ENCODE measurements at regions not wholly inside any gene's neighbourhood (a gene's known extent, or its start where the extent isn't known, plus 50 kb on each side); places are given as distances from the start of the nearest gene placed in this dataset.

DNA sequence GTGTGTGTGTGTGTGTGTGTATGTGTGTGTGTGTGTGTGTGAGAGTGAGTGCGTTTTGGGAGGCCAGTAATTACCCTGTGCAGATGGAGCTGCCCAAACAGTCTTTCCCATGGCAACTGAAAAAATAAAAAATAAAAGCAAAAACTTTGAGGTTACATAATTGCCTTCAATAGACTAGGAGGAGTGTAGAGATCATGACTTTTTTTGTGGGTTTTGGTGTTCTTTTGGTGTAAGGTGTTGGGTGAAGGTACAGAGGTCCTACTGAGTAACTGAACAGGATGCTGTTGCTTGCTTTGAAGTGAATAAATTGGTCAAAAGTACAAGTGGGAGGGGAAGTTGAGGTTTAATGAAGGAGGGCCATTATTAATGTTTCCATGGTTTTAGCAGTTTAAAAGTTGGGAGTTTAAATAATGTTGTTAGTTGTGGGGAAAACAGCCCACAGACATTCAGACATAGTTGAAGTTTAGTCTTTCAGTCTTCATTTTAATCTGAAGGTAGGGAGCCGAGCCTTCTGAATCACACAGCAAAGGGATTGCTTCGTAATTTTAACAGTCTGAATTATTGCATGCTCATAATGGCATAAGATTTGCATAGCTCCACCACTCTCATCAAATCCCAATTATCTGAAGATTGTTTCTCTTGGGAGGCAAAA lies 251.4 kb downstream of the PRL start (continued):
- TF ChIP-seq, protein P1, sequence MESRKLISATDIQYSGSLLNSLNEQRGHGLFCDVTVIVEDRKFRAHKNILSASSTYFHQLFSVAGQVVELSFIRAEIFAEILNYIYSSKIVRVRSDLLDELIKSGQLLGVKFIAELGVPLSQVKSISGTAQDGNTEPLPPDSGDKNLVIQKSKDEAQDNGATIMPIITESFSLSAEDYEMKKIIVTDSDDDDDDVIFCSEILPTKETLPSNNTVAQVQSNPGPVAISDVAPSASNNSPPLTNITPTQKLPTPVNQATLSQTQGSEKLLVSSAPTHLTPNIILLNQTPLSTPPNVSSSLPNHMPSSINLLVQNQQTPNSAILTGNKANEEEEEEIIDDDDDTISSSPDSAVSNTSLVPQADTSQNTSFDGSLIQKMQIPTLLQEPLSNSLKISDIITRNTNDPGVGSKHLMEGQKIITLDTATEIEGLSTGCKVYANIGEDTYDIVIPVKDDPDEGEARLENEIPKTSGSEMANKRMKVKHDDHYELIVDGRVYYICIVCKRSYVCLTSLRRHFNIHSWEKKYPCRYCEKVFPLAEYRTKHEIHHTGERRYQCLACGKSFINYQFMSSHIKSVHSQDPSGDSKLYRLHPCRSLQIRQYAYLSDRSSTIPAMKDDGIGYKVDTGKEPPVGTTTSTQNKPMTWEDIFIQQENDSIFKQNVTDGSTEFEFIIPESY (IDR thresholded peaks at IDR 0.05): no peak
- no peak for TF ChIP-seq YY1 (IDR thresholded peaks at IDR 0.05)
- no peak for TF ChIP-seq FOXA1 (IDR thresholded peaks at IDR 0.05)

DNA sequence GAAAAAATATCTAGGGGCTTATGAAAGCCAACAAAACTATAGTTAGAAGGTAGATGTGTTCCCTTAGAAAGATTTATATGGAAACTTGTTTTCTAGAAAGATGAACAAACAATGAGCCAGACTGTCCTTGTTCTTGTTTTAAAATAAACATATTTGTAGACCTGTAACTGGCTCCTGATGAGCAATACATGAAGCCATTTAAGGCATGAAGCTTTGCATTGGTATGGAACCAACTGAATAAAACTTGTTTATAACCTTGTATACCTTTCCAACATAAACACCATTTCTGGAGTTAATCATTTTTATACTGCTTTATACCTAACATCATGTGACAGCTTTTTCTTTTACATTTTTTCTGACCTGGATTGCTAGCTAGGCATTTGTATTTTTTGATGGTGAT lies 247.8 kb downstream of the PRL start:
- DNase-seq (ENCODE audit: low spot score): no peak
- H3K27ac ChIP-seq (ENCODE audit: low read depth in 1 of 2, low read length in 2 of 2): no peak overlapping the region
- no peaks in the 10 kb centered on the region for H3K9me3 ChIP-seq (ENCODE audit: control insufficient read depth in 4 of 4, low read length in 3 of 4)
- no peaks in the 10 kb centered on the region for H3K4me1 ChIP-seq (ENCODE audit: control insufficient read depth in 4 of 4, insufficient read depth in 4 of 4, low read length in 3 of 4)
- no peak overlapping the region for H3K4me3 ChIP-seq (ENCODE audit: low read depth in 1 of 3, low read length in 3 of 3)
- H3K9ac ChIP-seq (ENCODE audit: low read depth in 1 of 2, low read length in 2 of 2): no peak overlapping the region
- H3K27me3 ChIP-seq (ENCODE audit: control insufficient read depth in 4 of 4, insufficient read depth in 4 of 4, low read length in 3 of 4): no peaks in the 10 kb centered on the region
- TF ChIP-seq RAD21 (IDR thresholded peaks at IDR 0.05): no peak
- no peak for TF ChIP-seq SP1 (IDR thresholded peaks at IDR 0.05)
- TF ChIP-seq, protein P2, sequence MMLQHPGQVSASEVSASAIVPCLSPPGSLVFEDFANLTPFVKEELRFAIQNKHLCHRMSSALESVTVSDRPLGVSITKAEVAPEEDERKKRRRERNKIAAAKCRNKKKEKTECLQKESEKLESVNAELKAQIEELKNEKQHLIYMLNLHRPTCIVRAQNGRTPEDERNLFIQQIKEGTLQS (IDR thresholded peaks at IDR 0.05): no peak
- TF ChIP-seq NR2F2 (IDR thresholded peaks at IDR 0.05): no peak
- TF ChIP-seq HNF4G (IDR thresholded peaks at IDR 0.05): no peak
- TF ChIP-seq HNF4A (conservative IDR thresholded peaks at IDR 0.05): no peak
- TF ChIP-seq TAF1 (conservative IDR thresholded peaks at IDR 0.05): no peak
- no peak for TF ChIP-seq EGR1 (IDR thresholded peaks at IDR 0.05; ENCODE audit: low read depth in 2 of 2)
- TF ChIP-seq YY1 (IDR thresholded peaks at IDR 0.05): no peak
- TF ChIP-seq FOXA2 (IDR thresholded peaks at IDR 0.05): no peak
- TF ChIP-seq, protein P1 (IDR thresholded peaks at IDR 0.05): no peak
- TF ChIP-seq FOXA1 (IDR thresholded peaks at IDR 0.05): no peak
- no peak for TF ChIP-seq JUND (IDR thresholded peaks at IDR 0.05)
- TF ChIP-seq, protein P3, sequence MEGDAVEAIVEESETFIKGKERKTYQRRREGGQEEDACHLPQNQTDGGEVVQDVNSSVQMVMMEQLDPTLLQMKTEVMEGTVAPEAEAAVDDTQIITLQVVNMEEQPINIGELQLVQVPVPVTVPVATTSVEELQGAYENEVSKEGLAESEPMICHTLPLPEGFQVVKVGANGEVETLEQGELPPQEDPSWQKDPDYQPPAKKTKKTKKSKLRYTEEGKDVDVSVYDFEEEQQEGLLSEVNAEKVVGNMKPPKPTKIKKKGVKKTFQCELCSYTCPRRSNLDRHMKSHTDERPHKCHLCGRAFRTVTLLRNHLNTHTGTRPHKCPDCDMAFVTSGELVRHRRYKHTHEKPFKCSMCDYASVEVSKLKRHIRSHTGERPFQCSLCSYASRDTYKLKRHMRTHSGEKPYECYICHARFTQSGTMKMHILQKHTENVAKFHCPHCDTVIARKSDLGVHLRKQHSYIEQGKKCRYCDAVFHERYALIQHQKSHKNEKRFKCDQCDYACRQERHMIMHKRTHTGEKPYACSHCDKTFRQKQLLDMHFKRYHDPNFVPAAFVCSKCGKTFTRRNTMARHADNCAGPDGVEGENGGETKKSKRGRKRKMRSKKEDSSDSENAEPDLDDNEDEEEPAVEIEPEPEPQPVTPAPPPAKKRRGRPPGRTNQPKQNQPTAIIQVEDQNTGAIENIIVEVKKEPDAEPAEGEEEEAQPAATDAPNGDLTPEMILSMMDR (IDR thresholded peaks at IDR 0.05; ENCODE audit: low read depth, low read length, missing input control): no peak
- TF ChIP-seq, protein P4, sequence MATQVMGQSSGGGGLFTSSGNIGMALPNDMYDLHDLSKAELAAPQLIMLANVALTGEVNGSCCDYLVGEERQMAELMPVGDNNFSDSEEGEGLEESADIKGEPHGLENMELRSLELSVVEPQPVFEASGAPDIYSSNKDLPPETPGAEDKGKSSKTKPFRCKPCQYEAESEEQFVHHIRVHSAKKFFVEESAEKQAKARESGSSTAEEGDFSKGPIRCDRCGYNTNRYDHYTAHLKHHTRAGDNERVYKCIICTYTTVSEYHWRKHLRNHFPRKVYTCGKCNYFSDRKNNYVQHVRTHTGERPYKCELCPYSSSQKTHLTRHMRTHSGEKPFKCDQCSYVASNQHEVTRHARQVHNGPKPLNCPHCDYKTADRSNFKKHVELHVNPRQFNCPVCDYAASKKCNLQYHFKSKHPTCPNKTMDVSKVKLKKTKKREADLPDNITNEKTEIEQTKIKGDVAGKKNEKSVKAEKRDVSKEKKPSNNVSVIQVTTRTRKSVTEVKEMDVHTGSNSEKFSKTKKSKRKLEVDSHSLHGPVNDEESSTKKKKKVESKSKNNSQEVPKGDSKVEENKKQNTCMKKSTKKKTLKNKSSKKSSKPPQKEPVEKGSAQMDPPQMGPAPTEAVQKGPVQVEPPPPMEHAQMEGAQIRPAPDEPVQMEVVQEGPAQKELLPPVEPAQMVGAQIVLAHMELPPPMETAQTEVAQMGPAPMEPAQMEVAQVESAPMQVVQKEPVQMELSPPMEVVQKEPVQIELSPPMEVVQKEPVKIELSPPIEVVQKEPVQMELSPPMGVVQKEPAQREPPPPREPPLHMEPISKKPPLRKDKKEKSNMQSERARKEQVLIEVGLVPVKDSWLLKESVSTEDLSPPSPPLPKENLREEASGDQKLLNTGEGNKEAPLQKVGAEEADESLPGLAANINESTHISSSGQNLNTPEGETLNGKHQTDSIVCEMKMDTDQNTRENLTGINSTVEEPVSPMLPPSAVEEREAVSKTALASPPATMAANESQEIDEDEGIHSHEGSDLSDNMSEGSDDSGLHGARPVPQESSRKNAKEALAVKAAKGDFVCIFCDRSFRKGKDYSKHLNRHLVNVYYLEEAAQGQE (IDR thresholded peaks at IDR 0.05): no peak
- TF ChIP-seq, protein P5, sequence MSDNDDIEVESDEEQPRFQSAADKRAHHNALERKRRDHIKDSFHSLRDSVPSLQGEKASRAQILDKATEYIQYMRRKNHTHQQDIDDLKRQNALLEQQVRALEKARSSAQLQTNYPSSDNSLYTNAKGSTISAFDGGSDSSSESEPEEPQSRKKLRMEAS (IDR thresholded peaks at IDR 0.05): no peak
- no peak for TF ChIP-seq GABPA (IDR thresholded peaks at IDR 0.05 in 1 of 2, conservative IDR thresholded peaks at IDR 0.05 in 1 of 2)
- no peak for TF ChIP-seq RXRA (IDR thresholded peaks at IDR 0.05)
- H3K36me3 ChIP-seq (ENCODE audit: control insufficient read depth in 4 of 4, insufficient read depth in 3 of 4, low read depth in 1 of 4, low read length in 3 of 4): no peaks in the 10 kb centered on the region
